ENCODE measurements at regions not wholly inside any gene's neighbourhood (a gene's known extent, or its start where the extent isn't known, plus 50 kb on each side); places are given as distances from the start of the nearest gene placed in this dataset.
"Not testable (repeated sequence)": the region's sequence is repeated elsewhere in the genome, so short reads cannot be mapped to it uniquely, and the experiment has no call there.

- no peak for TF ChIP-seq TAF1 (IDR thresholded peaks at IDR 0.05; ENCODE audit: low read depth, low read length)
- no peak for TF ChIP-seq PAX5 (IDR thresholded peaks at IDR 0.05; ENCODE audit: insufficient read depth, low read length, severe bottlenecking)
- TF ChIP-seq POLR2A (IDR thresholded peaks at IDR 0.05; ENCODE audit: low read depth, low read length), result no peak
- no peak for TF ChIP-seq POLR2AphosphoS5 (IDR thresholded peaks at IDR 0.05; ENCODE audit: low read depth, low read length)
- no peak for TF ChIP-seq SPI1 (IDR thresholded peaks at IDR 0.05; ENCODE audit: low read depth, low read length)
- TF ChIP-seq POU2F2 (IDR thresholded peaks at IDR 0.05; ENCODE audit: low read depth, low read length), result no peak
- DNase-seq (ENCODE audit: insufficient read length, low spot score), result no peak
- no peak for FAIRE-seq
These were observed 66.3 kb upstream of the TCL1B start for GRCh38 chr14:95619785-95620417.

- TF ChIP-seq PAX5 (IDR thresholded peaks at IDR 0.05; ENCODE audit: insufficient read depth, low read length, severe bottlenecking), result no peak
- TF ChIP-seq POLR2AphosphoS5 (IDR thresholded peaks at IDR 0.05; ENCODE audit: low read depth, low read length), result no peak
- no peak for TF ChIP-seq SPI1 (IDR thresholded peaks at IDR 0.05; ENCODE audit: low read depth, low read length)
- no peak for TF ChIP-seq POLR2A (IDR thresholded peaks at IDR 0.05; ENCODE audit: low read depth, low read length)
- no peak for TF ChIP-seq POU2F2 (IDR thresholded peaks at IDR 0.05; ENCODE audit: low read depth, low read length)
- no peak for TF ChIP-seq TAF1 (IDR thresholded peaks at IDR 0.05; ENCODE audit: low read depth, low read length)
- DNase-seq (ENCODE audit: insufficient read length, low spot score) (no peak), FAIRE-seq (no peak)
These were observed 65.6 kb upstream of the TCL1B start for GRCh38 chr14:95620659-95621059.

DNA sequence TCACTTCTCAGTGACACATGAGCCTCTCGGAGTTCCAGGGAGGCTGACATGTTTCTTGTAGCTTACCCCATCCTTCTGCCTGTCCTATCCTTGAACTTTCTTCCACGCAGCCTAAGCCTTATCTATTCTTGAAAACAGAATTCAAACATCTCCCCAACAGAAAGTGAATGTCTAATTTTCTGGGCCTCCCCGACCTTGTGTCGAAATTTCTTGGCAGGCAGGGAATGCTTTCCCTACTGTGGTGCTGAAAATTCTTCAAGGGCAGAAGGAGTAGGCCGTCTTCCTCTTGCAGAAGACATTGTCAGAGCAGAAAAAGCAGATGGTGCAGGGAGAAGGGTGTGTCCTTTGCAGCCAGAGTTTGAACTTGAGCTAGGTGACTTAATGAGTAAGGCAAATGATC, 63.0 kb upstream of the TCL1B start:
- DNase-seq (ENCODE audit: insufficient read length, low spot score), result no peak
- TF ChIP-seq SPI1 (IDR thresholded peaks at IDR 0.05; ENCODE audit: low read depth, low read length) (no peak), POU2F2 (IDR thresholded peaks at IDR 0.05; ENCODE audit: low read depth, low read length) (no peak), POLR2AphosphoS5 (IDR thresholded peaks at IDR 0.05; ENCODE audit: low read depth, low read length) (no peak), TAF1 (IDR thresholded peaks at IDR 0.05; ENCODE audit: low read depth, low read length) (no peak), PAX5 (IDR thresholded peaks at IDR 0.05; ENCODE audit: insufficient read depth, low read length, severe bottlenecking) (no peak), POLR2A (IDR thresholded peaks at IDR 0.05; ENCODE audit: low read depth, low read length) (no peak)
- no peak for FAIRE-seq

GRCh38 chr14:95625710-95626109, 60.5 kb upstream of the TCL1B start:
- FAIRE-seq; DNase-seq (ENCODE audit: insufficient read length, low spot score): not testable (repeated sequence)

- DNase-seq (ENCODE audit: insufficient read length, low spot score) (no peak), FAIRE-seq (no peak)
- TF ChIP-seq SPI1 (IDR thresholded peaks at IDR 0.05; ENCODE audit: low read depth, low read length), result no peak
- no peak for TF ChIP-seq POLR2AphosphoS5 (IDR thresholded peaks at IDR 0.05; ENCODE audit: low read depth, low read length)
- no peak for TF ChIP-seq PAX5 (IDR thresholded peaks at IDR 0.05; ENCODE audit: insufficient read depth, low read length, severe bottlenecking)
- no peak for TF ChIP-seq POLR2A (IDR thresholded peaks at IDR 0.05; ENCODE audit: low read depth, low read length)
- TF ChIP-seq TAF1 (IDR thresholded peaks at IDR 0.05; ENCODE audit: low read depth, low read length), result no peak
- no peak for TF ChIP-seq POU2F2 (IDR thresholded peaks at IDR 0.05; ENCODE audit: low read depth, low read length)
These were observed 51.2 kb upstream of the TCL1B start for GRCh38 chr14:95635051-95635450.
